ENCODE measurements at regions not wholly inside any gene's neighbourhood (a gene's known extent, or its start where the extent isn't known, plus 50 kb on each side); places are given as distances from the start of the nearest gene placed in this dataset.

- no peak for TF ChIP-seq CTCF (IDR thresholded peaks at IDR 0.05; ENCODE audit: control extremely low read depth in 1 of 3, insufficient read depth in 1 of 3, low read depth in 1 of 3, low read length in 3 of 3)
- no peak for TF ChIP-seq EGR1 (IDR thresholded peaks at IDR 0.05; ENCODE audit: borderline replicate concordance, low read depth, low read length)
- no peak for TF ChIP-seq ATF2 (IDR thresholded peaks at IDR 0.05; ENCODE audit: low read length)
Measured at GRCh38 chr13:103895835-103896531, 829.8 kb upstream of the SLC10A2 start (continued).
